ENCODE measurements at regions not wholly inside any gene's neighbourhood (a gene's known extent, or its start where the extent isn't known, plus 50 kb on each side); places are given as distances from the start of the nearest gene placed in this dataset.

GRCh38 chr5:3784854-3785253, 189.2 kb downstream of the IRX1 start:
- Histone ChIP-seq H3K36me3 (no peaks in the 10 kb centered on the region), H3K4me1 (no peaks in the 10 kb centered on the region), H3K4me3 (no peak overlapping the region), H3K27me3 (no peaks in the 10 kb centered on the region), H3K9me3 (no peaks in the 10 kb centered on the region), H3K27ac (no peak overlapping the region)
- intact Hi-C loops (cut with DNase I) = no loop called here
- DNase-seq (ENCODE audit: low spot score in 2 of 2) = no peak
- TF ChIP-seq CTCF (IDR thresholded peaks at IDR 0.05) = no peak

- DNase-seq (ENCODE audit: low spot score in 2 of 2) = no peak
- H3K27me3 ChIP-seq = no peaks in the 10 kb centered on the region
- no peak overlapping the region for H3K27ac ChIP-seq
- H3K36me3 ChIP-seq = no peaks in the 10 kb centered on the region
- intact Hi-C loops (cut with DNase I) = no loop called here
- no peak overlapping the region for H3K4me3 ChIP-seq
- TF ChIP-seq CTCF (IDR thresholded peaks at IDR 0.05) = no peak
- H3K9me3 ChIP-seq = no peaks in the 10 kb centered on the region
- H3K4me1 ChIP-seq = no peaks in the 10 kb centered on the region
Measured at GRCh38 chr5:3786165-3786564, 190.5 kb downstream of the IRX1 start.

GRCh38 chr5:3786891-3787430, 191.3 kb downstream of the IRX1 start:
- Histone ChIP-seq H3K27me3 (no peaks in the 10 kb centered on the region), H3K4me1 (no peaks in the 10 kb centered on the region), H3K4me3 (no peak overlapping the region), H3K36me3 (no peaks in the 10 kb centered on the region), H3K27ac (no peak overlapping the region), H3K9me3 (no peaks in the 10 kb centered on the region)
- intact Hi-C loops (cut with DNase I) = no loop called here
- no peak for TF ChIP-seq CTCF (IDR thresholded peaks at IDR 0.05)
- DNase-seq (ENCODE audit: low spot score in 2 of 2) = no peak

- no peak for DNase-seq (ENCODE audit: low spot score in 2 of 2)
- intact Hi-C loops (cut with DNase I) = no loop called here
- TF ChIP-seq CTCF (IDR thresholded peaks at IDR 0.05) = no peak
- no peaks in the 10 kb centered on the region for H3K27me3 ChIP-seq
- no peaks in the 10 kb centered on the region for H3K36me3 ChIP-seq
- H3K4me1 ChIP-seq = peaks cover 0 to under 1% of the 10 kb centered on the region in 2 donors
- no peak overlapping the region for H3K27ac ChIP-seq
- H3K9me3 ChIP-seq = no peaks in the 10 kb centered on the region
- no peak overlapping the region for H3K4me3 ChIP-seq
Measured at GRCh38 chr5:3787604-3788003, 192.0 kb downstream of the IRX1 start.

GRCh38 chr5:3789519-3790193, 194.0 kb downstream of the IRX1 start:
- Histone ChIP-seq H3K27me3 (no peaks in the 10 kb centered on the region), H3K36me3 (no peaks in the 10 kb centered on the region), H3K9me3 (no peaks in the 10 kb centered on the region), H3K4me3 (no peak overlapping the region), H3K4me1 (peaks cover 0 to 3% of the 10 kb centered on the region in 2 donors), H3K27ac (no peak overlapping the region)
- intact Hi-C loops (cut with DNase I) = no loop called here
- no peak for DNase-seq (ENCODE audit: low spot score in 2 of 2)
- no peak for TF ChIP-seq CTCF (IDR thresholded peaks at IDR 0.05)
